ENCODE measurements at regions not wholly inside any gene's neighbourhood (a gene's known extent, or its start where the extent isn't known, plus 50 kb on each side); places are given as distances from the start of the nearest gene placed in this dataset.
"Not testable (repeated sequence)": the region's sequence is repeated elsewhere in the genome, so short reads cannot be mapped to it uniquely, and the experiment has no call there.

DNA sequence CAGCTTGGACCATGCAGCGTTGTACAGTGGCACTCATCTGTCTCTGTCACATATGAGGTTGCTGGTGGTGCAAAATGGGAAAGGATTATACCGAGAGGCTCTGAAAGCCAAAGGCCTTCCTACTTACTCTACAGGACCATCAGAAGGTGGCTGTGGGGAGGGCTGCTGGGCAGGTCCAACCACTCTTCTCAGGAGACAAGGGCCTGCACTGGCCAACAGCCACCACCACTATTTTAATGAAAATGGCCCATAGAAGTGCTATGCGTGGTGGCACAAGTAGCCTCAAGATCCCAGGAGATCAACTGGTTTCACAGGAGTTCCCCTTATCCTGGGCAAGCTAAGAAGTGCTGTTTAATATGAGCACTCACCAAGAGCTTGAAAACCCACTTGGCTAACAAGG is 52.3 kb downstream of the MRPL57 start:
- no peak for DNase-seq (ENCODE audit: low read depth in 2 of 2)

DNA sequence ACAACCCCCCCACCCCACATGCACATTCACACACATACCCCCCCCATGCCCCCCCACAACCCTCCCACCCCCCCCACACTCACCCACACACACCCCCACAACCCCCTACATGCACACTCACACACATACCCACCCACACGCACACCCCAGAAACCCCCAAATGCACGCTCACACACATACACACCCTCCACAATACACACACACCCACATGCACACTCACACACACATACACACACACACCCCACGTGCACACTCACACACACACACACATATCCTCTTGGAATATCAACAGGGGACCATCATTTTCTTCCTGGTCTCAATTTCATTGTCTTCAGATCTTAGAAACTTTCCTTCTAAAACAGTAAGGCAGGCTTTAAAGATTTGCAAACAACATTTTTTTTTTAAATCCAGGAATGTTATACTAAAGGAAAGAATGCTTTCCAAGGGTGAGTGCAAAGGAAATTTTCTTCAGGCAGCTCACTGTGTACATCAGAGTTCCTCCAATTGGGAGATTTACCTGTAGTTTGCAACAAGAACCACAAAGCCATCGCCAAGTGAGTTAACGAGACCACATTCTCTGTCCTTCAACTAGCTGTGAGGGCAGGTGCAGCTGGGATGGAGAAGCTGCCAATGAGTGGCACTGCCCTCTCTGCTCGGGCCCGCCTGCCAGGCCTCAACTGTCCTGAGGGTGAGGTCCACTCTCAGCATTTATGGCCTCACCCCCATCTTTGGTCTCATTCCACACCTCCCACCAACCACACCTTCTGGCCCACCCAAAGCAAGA is 53.0 kb downstream of the MRPL57 start:
- no peak for DNase-seq (ENCODE audit: low read depth in 2 of 2)

DNA sequence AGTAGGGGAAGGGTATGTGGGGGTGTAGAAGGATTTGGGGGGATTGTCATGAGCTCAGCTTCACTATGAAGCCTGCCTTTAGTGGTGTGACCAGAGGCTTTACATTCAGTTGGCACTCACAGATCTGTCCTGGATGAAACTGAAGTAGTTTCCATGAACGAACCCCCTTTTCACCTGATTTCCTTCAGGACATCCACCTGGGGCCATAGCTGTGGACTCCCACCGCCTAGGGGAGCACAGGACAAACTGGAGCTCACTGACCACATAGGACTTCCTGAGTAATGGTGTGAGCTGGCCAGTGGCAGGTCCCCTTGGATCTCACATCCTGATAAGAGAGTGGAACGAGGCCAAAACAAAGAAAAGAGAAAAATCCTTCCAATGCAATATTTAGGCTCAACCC is 54.1 kb downstream of the MRPL57 start:
- no peak for DNase-seq (ENCODE audit: low read depth in 2 of 2)

DNA sequence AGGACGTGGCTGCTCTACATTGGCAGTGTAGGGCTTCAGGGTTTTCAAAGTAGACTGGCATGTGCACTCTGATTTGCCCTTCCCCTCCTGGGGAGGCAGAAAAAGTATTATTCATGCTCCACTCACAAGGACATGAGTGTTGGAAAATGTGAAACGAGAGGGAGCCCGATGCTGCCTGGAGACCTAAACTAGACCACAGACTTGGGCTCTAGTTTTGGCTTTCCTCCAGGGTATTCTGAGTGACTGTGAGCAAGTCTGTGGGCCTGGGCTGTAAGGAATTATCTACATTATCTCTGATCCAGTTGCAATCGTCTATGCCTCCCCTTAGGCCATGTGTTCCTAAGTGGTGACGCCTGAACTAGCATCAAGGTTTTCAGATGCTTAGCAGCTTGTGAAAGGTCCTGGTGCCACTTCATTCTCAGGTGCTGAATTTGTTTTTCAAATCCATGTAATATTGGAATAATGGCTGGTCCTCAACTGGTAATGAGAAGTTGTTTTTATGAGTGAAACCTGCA is 55.0 kb downstream of the MRPL57 start:
- no peak for DNase-seq (ENCODE audit: low read depth in 2 of 2)

DNA sequence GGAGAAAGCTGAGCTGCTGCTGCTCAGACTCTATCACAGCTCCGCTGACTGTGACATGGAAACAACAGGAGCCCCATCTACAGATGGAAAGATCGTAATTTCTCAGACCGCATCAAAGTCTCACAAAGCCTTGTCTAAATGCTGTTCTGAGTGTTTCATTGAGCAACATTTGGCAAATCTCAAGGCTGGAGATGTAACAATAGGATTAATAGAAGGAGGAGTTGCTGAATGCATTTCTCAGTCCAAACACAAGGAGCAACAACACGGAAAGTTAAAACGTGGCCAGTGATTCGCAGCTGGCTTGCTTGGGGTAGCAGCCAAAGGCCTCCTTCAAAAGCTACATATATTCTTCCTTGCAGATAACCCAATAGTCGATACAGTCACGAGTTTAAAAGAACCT is 55.7 kb downstream of the MRPL57 start:
- DNase-seq (ENCODE audit: low read depth in 2 of 2), result no peak

DNA sequence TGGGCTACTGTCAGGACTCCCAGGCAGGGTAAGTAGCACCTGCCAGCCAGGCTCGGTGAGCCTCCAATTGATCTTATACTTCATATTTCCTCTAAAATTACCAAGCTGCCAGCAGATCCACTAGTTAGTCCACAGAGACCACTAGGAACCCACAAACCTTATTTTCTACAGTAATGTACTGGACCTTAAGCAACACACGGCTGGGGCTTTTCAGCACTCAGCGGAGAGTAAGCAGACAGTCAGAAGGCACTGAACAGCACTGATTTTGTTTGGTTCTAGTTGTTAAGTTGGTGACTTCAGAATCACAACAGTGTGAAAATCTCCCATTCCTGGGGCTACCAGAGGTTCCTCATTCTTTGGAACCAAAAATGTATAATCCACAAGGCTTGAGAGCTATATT is 56.1 kb downstream of the MRPL57 start:
- no peak for DNase-seq (ENCODE audit: low read depth in 2 of 2)

DNA sequence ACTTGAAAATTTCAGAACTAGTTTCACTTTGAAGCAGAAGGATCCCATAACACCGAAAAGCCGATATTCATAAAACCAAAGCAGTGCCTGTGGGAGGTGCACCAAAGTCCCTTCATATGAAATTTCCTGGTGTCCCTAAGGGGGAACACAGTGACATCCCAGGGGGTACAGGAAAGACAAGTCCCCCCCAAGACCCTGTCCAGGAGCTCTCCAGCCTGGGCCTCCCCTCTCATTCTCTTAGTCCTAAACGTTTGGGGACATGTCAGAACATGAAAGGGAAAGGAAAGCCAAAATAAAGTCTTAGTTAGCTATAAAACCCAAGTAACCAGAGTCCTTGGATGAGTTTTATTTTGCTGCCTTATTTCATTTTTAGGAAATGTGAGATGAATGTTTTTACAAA is 56.6 kb downstream of the MRPL57 start:
- no peak for DNase-seq (ENCODE audit: low read depth in 2 of 2)

DNA sequence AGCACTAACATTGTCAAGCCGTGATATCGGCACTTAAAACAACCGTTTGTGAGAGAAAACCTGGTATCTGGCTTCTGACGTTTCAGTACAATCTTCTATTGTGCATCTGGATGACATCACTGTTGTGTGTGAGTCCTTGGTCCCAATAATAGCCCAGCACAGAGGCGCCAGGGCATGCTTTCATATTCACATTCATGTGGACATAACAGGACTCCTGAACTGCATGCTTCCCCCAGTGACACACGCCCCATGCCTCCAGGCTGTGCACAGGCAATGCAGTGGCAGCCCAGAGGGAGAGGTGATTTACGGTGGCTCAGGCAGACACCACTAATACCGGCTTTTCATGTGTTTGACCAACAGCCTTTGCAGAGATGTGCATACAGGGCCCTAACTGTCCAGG is 58.1 kb downstream of the MRPL57 start:
- no peak for DNase-seq (ENCODE audit: low read depth in 2 of 2)

DNA sequence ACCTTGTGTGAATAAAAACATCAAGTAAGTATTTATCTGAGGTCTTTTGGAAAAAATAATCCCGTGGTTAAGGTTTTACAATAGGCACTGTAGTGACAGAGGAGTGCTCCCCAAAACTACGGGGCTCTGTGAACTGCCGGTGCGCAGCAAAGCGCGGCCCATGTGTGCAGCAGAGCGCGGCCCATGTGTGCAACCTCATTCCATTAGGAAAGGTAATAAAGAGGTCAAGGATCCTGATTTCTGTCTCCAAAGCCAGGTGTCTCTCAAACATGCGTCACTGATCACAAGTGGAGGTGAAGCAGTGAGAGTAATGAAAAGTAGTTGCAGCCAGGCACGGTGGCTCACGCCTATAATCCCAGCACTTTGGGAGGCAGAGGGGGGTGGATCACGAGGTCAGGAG is 58.7 kb downstream of the MRPL57 start:
- DNase-seq (ENCODE audit: low read depth in 2 of 2), result no peak

DNA sequence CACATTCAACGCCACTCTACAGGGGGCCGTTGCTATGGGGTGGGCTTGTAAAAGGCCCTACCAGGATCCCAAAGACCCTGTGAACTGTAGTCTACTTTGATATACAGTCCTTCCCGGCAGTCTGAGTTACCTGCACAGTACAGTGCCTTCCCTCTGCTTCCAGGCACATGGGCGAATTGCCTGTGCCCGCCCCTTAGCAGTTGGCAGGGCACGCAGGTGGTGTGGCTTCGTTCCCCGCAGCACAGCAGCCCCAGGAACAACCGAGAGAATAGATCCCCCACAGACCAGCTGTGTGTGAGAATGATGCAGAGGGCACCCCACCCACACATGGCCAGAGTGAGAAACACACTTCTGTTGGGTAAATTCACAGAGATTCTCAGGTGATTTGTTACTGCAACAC is 60.6 kb downstream of the MRPL57 start:
- no peak for DNase-seq (ENCODE audit: low read depth in 2 of 2)

DNA sequence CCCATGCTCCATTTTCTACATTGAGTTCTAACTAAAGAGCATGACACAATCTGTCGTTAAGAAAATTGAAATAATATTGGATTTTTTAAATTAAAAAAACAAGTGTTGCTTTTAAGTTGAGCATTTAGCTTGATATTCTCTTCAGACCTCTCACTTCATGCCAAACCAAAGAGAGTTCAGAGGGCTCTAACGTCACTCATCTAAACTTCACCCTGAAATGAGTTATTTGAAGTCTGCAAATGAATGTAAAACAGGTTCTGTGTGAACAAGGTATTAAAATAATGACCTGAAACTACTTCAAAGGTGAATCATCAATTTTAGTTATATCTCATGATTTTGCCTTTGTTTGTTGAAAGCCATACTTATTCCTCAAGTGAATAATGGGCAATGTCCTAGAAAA is 61.8 kb downstream of the MRPL57 start:
- no peak for DNase-seq (ENCODE audit: low read depth in 2 of 2)

DNA sequence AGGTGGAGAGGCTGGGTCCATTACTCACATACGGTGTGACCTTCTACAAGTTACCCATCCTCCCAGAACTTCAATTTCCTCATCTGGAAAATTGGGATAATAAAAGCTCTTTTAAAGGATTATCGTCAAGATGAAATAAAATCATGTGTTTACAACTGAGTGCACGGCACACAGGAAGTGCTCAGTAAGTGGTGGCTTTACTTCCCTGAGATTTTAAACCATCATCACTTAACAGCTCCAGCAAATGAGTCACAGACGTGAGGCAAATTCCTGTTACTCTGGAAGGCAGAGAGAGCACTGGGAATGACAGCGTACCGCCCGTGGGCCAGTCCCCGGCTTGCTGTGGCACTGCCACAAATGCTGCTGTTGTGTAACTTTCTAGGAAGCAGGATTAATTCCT is 64.1 kb downstream of the MRPL57 start:
- DNase-seq (ENCODE audit: low read depth in 2 of 2), result no peak

DNA sequence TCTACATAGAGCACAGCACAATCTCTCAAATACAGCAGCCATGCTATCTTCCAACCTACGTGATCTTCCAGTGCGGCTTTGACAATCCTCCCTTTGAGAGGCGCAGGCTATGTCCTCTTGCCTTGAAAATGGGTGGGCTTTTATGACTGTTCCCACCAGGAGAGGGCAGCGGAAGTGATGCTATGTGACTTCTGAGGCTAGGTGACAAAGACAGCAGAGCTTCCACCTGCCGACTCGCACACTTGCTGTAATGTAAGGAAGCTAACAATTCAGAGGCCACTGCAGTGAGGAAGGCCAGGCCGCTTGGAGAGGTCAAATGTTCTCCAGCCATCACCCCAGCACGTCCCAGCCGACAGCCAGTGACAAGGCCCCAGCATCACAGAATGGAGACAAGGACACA is 65.8 kb downstream of the MRPL57 start:
- DNase-seq (ENCODE audit: low read depth in 2 of 2), result no peak

DNA sequence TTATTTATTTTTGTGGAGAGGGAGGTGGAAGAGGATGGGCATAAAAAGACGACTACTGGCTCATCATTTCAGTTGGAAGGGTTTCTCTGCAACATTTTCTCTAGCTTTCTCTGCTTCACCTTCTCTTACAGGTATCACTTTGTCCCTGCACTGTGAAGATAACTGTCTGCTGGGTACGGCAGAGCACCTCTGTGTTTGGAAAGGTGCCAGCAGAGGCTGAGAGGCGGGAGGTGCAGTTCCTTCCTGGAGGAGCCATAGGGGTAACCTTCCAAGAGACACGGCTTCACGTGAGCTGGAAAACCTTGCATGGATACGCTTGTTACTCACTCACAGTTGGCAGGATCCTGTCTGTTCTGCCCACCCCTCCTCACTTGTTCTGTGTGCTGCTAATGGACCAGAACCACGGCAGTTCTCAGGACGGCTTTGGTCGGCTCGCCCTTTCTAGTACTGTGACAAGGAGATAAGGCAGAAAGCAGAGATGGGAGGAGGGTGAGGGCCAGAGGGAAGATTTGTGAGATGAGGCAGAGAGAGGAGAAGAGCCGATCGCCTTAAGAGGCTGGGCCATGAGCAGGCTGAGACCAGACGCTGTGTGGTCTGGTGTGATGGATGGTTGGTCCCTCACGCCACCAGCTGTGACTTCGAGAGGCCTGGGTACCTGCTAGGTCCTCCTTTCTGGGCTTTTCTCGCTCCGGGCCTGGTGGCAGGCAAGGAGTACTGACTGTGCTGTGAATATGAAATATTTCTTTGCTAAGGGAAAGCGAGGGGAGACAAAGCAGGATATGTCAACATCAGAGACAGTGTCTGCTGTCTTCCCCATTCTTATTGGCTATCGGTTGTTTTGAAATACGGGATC is 66.8 kb downstream of the MRPL57 start:
- DNase-seq (ENCODE audit: low read depth in 2 of 2), result no peak

DNA sequence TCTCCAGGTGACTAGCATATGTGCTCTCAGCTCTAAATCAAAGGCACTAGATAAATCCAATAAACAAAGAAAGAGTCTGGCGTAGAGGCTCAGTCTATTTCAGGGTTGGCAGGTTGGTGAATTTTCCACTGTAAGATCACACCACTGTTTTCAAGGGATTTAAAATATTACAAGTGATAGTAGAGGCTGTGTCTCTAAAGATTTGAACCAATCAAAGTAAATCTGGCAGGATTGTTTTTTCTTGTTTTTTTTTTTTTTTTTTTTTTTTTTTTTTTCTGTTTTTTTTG is 67.4 kb downstream of the MRPL57 start:
- DNase-seq (ENCODE audit: low read depth in 2 of 2), result not testable (repeated sequence)

DNA sequence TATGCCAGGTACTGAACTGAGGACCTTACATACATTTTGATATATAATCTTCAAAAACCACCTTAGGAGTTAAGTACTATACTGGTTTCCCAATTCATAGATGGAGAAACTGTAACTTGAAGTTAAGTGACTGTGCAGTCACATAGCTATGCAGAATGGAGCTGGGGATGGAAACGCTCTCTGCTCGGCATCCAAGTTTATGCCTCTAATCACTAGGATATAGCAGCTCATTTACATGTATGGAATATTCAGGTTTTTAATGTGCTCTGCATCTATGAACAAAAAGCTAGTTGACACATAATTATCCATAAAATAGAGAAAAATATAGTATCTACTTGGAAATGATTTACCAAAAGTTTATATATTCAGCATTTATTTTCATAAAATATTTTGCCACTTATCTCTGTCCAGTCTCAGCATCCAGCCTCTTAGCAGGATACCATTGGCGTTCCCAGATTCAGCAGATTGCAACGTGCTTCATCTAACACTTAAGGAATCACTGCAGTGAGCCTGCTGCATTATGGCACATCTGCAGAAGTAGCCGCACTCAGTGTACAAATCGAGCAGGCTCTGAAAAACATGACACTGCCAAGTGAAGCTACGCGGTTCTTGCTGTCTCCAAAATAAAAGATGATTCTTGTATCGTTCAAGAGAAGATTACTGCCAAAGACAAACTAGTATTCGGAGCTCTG is 70.4 kb downstream of the MRPL57 start:
- no peak for DNase-seq (ENCODE audit: low read depth in 2 of 2)

DNA sequence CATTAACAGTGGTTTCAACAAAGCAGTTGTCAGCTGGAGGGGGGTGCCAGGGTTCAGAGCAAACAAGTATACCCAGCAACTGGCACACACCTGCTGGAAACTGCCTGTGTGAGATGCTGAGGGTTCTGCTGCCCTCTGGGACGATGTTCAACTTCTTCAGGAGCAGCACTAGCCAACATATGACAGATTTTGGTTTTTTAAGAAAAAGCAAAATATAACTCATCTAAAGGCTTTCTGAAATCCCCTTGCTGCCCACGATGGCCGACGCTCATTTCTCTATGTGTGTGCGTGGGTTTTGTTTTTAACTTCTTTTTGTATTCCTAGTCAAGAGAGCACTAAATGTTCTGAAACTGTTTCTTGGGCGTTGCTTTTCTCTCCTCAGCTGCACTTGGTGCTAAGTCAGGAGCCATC is 79.9 kb downstream of the MRPL57 start:
- DNase-seq (ENCODE audit: low read depth in 2 of 2), result no peak

DNA sequence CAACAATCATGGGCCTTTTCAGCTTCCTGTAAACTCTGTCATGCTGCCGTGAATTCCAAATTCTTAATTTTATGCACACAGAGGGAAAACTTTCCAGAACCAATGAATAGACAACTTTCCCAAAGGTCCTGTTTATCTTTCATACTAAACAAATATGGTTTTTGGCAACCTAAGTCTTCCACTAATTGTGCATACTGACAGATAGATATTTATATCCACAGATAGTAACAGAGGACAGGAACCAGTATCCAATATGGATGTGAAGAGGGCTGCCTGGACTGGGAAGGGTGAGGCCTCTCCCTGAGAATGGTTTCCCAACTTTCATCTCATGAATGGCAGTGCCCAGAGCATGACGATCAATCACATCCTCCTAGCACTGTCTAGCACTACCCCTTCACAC is 80.4 kb downstream of the MRPL57 start:
- no peak for DNase-seq (ENCODE audit: low read depth in 2 of 2)

DNA sequence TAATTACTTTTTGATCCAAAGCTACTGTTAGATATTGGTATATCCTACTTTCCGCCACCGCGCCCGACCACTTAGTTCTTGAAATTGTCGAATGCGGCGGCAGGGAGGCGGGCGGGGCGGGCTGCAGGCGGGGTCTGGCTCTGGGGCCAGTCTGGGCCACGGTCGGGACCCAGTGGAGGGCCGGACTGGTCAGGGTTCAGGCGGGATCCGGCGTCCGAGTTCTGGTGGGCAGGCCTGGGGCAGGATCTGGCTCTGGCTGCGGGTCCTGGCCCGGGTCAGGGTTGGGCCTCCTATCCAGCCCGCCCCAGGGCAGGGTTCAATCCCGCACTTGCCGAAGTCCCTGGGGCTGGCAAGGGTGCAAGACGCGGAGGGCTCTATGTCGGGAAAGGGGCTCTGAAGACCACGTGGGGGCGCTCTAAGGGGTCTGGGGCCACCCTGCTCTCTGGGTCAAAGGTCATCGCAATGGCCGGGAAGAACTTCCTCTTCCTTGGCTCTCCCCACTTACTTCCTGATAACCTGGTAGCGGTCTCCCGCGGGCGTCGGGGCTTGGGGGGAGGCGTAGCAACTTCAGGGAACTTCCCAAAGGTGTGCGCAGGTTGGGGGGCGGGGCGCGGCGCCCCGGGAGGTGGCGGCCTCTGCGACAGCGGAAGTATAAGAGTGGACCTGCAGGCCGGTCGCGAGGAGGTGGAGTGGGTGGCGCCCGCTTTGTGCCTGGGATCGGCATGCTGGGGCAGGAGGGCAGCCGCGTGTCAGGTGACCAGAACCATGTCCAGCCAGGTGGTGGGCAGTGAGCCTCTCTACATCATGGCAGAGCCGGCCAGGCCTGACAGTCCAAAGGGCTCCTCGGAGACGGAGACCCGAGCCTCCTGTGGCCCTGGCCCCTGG is 83.4 kb downstream of the MRPL57 start:
- no peak for DNase-seq (ENCODE audit: low read depth in 2 of 2)

DNA sequence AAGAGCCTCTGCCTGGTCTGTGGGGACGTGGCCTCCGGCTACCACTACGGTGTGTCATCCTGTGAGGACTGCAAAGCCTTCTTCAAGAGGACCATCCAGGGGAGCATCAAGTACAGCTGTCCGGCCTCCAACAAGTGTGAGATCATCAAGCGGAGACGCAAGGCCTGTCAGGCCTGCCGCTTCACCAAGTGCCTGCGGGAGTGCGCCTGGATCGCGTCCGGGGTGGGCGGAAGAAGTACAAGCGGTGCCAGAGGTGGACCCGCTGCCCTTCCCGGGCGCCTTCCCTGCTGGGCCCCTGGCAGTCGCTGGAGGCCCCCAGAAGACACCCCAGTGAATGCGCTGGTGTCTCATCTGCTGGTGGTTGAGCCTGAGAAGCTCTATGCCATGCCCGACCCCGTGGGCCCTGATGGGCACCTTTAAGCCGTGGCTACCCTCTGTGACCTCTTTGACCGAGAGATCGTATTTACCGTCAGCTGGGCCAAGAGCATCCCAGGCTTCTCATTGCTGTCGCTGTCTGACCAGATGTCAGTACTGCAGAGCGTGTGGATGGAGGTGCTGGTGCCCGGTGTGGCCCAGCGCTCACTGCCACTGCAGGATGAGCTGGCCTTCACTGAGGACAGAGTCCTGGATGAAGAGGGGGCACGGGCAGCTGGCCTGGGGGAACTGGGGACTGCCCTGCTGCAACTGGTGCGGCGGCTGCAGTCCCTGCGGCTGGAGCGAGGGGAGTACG is 84.3 kb downstream of the MRPL57 start:
- not testable (repeated sequence) for DNase-seq (ENCODE audit: low read depth in 2 of 2)
